HL-60 (cell line): ENCODE measurements at regions not wholly inside any gene's neighbourhood (a gene's known extent, or its start where the extent isn't known, plus 50 kb on each side); places are given as distances from the start of the nearest gene placed in this dataset.

ENCODE experiments used
- CTCF ChIP-seq: IDR thresholded peaks from one replicate; pipeline ENCODE4 v1.5.1; 2011; ENCODE audit warnings: low read length, control low read depth, inconsistent platforms; ENCODE audit not compliant: insufficient read depth
- GABPA ChIP-seq: IDR thresholded peaks from 2 replicates; pipeline ENCODE4 v1.6.1; 2012; ENCODE audit warnings: low read depth
- POLR2AphosphoS5 ChIP-seq: IDR thresholded peaks from 2 replicates; pipeline ENCODE4 v1.6.1; 2012; ENCODE audit warnings: low read depth
- TF ChIP-seq, protein P1 (sequence below): IDR thresholded peaks from 2 replicates; pipeline ENCODE4 v1.6.1; 2012; ENCODE audit warnings: low read depth; ENCODE audit not compliant: insufficient replicate concordance

DNA sequence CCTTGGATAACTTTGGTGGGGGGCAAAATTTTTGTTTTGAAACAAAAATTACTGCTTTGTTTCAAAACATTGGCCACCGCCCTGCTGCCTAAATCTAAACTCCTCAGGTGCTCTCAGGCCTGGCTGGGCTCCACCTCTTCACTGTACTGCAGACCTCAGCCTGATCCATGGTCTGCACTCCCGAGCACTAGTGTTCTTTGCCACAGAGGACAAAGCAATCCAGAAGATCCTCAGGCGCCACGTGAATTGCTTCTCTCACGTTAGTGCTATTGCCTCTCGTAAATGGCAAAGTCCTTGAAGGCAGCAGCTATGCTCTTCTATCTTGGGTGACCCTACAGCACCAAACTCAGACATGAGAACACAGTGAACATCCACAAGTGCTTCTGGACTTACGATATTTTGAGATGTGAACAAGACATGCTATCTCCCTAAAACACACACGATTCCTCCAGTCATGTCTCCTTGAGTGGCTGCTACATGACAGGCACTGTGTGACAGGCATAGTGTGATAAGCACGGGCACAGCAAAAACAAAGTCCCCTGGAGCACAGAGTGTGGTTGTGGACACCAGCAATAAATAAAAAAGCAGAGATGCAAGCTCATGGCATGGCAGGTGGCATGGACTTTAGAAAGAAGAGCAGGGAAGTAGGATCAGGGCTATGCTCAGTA, 582.1 kb upstream of the DPP6 start:
- TF ChIP-seq GABPA (no peak), POLR2AphosphoS5 (no peak), CTCF (no peak)
- TF ChIP-seq, protein P1, sequence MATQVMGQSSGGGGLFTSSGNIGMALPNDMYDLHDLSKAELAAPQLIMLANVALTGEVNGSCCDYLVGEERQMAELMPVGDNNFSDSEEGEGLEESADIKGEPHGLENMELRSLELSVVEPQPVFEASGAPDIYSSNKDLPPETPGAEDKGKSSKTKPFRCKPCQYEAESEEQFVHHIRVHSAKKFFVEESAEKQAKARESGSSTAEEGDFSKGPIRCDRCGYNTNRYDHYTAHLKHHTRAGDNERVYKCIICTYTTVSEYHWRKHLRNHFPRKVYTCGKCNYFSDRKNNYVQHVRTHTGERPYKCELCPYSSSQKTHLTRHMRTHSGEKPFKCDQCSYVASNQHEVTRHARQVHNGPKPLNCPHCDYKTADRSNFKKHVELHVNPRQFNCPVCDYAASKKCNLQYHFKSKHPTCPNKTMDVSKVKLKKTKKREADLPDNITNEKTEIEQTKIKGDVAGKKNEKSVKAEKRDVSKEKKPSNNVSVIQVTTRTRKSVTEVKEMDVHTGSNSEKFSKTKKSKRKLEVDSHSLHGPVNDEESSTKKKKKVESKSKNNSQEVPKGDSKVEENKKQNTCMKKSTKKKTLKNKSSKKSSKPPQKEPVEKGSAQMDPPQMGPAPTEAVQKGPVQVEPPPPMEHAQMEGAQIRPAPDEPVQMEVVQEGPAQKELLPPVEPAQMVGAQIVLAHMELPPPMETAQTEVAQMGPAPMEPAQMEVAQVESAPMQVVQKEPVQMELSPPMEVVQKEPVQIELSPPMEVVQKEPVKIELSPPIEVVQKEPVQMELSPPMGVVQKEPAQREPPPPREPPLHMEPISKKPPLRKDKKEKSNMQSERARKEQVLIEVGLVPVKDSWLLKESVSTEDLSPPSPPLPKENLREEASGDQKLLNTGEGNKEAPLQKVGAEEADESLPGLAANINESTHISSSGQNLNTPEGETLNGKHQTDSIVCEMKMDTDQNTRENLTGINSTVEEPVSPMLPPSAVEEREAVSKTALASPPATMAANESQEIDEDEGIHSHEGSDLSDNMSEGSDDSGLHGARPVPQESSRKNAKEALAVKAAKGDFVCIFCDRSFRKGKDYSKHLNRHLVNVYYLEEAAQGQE: no peak
